DMS53 treated with DMSO at 0.1 percent for 48 hours (cell line): ENCODE measurements at regions not wholly inside any gene's neighbourhood (a gene's known extent, or its start where the extent isn't known, plus 50 kb on each side); places are given as distances from the start of the nearest gene placed in this dataset.
"Not testable (repeated sequence)": the region's sequence is repeated elsewhere in the genome, so short reads cannot be mapped to it uniquely, and the experiment has no call there.

Experiments
- DNase-seq: peaks from one replicate; lab custom pipeline; 2025; ENCODE audit not compliant: unreplicated experiment; lab: John Stamatoyannopoulos, UW

DNA sequence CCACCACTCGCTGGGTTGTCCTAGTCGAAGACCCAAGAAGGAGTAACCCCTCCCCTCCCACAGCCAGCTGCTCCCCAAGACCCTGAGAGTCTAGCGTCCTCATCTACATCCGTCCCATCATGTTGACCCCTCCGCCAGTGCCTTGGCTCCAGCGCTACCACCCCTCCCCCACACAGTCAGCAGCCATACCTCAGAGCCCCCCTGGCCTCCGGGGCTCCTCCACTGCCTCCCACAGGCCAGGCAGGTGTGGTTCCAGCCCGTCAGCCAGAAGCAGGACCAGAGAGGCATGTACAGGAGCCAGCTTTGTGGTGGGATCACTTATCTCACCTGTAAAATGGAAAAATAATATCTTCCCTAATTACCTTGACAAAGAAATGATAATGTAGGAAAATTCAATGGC, 51.5 kb upstream of the PHF21B start:
- no peak for DNase-seq

DNA sequence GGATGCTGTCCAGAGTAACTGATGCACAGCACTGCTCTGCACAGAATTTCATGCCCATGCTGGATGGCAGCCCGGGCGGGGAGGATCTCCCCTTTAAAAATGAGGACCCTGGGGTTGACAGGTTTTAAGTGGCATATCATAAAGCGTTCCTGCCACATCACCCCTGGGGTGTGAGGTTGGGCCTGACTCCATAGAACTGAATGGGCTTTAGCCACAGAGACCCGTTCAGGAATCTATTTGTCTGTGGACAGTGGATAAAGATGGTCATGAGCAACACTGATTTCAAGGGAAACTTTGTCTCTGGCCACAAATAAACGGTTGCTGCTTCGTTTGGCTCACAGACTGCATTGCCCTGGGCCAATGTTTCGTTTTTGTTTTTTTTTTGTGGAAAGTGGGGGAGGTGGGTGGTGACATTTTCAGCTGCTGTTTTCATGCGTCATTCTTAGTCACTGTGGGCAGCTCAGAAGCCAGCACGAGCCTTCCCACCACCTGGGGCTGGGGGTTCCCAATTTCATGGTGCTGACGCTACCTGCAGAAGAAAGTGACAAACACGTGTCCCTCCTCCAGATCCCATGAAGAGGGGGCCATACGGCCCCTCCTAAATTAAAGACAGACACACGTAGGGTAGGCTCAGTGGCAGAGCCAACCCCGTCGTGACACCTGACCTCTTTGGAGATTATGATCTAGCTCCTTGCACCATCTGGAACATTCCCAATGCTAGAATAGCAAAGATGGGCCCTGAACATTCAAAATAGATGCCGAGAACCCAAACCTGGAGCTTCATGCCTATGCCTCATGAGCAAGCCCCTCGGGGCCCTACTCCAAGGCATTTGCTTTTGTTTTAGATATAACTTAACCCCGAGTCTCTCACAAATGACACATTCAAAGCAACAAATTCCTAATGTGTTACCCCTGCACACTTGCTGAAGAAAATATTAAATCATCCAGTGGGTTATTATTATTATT, 54.8 kb upstream of the PHF21B start:
- DNase-seq = no peak

DNA sequence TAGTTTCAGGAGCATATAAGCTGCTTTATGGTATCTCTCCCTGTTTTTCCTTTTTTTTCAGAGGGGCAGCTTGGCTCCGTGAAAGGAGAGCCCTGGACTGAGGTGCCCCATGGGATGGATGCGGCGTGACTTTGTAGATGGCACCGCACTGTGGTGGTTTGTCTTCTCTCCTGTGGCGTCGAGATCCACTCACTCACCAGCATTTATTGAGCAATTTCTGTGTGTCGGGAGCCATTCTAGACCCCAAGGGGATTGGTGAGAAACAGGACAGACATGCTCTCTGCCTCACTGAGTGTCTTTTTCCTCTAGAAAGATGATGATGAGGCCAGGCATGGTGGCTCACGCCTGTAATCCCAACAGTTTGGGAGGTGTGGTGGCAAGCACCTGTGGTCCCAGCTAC, 55.9 kb upstream of the PHF21B start:
- no peak for DNase-seq

DNA sequence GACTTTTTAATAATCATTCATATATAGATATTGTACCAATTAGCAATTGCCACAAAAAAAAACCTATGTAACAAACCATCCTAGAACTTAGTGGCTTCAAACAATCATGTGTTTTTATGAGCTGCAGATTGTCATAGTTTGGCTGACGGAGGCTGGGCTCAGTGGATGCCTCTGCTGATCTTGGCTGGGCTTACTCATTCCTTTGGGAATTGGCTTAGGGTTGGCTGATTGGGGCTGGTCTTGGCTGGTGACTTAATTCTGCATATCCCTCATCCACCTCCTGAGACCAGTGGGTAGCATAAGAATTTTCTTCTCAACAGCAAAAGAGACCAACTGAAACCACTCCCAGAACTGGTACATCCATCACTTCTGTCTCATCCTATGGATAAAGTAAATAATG, 57.9 kb upstream of the PHF21B start:
- no peak for DNase-seq

DNA sequence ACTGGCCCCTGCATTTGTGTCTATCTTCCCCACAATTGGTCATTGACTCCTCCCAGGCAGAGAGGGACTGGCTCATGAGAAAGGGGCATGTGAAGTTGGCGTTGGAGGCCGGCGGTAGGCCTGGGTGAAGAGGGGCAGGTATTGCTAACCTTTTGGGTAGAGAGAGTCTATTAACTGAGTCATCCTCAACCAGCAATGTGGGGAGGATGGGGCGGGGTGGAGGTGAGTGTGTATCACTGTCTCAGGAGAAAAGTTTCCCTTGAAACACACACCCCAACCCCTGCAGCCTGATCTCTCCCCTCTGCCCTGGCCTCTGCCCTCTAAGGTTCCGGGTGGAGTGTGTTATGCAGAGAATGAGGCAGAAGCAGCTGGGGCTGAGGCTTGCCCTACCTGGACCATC, 60.1 kb upstream of the PHF21B start:
- DNase-seq = no peak

DNA sequence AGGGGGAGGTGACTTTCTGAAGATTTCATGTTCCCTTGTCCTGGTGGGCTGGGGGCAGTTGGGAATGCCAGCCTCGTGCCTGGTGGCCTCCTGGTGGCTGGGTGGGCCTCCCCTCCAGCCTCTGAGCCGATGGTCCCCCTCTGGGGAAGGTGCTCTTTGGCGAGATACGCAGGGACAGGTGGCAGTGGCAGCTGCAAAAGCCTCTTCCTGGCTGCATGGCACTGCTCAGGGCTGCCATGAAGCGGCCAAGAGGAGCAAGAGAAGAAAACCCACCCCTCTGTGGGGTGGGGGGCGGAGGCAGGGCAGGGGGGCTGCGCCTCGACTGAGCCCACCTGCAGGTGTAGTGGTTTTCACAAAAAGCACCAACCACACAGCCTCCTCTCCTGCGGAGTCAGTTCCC, 61.8 kb upstream of the PHF21B start:
- DNase-seq = no peak

DNA sequence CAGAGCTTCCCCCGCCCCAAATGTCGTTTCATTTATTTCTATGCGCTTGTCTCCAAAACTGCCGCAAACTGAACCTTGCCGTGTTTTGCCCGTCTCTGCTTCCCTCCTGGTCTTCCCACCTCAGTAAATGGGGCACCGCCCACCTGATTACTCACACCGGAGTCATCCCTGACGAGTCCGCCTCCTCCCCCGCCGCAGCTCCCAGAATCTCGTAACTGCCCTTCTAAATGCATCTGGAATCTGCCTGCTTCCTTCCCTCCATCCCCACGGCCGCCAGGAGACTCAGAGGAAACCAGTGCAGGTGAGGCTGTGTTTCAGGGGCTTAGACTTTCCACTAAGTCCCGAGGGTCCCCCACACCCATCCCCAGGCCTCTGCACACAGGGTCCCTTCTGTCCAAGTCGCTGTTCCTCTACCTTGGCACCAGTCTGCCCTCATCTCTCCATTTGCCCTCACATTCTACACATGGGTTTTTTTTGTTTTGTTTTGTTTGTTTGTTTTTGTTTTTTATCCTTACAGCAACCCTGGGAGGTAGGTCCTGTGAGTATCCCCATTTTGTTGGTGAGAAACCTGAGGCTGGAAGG, 62.6 kb upstream of the PHF21B start:
- DNase-seq = peak; percentile 8

DNA sequence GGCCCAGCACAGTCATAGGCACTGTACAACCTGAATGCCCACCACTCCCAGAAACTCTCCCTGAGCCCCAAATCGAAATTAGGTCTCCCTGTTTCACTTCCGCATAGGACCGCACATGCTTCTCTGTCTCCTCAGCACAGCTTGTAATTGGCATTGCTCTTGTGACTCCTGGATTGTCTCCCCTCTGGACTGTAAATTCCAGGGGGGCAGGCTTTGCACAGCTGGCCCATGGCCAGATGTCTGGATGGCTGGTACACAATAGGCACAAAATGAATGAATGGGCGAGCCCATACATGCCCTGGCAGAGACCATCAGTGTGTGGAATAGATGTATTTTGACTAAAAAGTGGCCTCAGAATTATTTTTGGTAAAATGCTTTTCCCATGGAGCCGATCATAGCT, 63.3 kb upstream of the PHF21B start:
- DNase-seq = no peak

DNA sequence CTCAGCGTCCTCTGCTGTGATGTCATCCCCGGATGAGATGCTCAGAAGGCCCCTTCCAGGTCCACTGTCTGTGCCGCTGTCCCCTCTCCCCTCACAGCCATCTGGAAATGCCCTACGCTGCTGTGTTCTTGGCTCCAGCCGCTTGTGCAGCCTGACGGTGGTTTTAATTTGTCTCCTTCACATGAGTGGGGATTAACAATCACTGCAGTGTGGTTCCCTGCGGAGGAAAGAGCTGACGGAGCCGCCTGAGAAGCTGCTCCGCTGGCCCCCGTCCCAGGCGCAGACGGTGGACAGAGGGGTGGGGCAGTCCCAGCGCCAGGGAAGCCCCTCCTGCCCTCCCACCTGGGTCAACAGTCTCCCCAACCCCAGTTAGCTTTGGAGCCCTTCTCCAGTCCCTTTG, 67.5 kb upstream of the PHF21B start:
- no peak for DNase-seq

DNA sequence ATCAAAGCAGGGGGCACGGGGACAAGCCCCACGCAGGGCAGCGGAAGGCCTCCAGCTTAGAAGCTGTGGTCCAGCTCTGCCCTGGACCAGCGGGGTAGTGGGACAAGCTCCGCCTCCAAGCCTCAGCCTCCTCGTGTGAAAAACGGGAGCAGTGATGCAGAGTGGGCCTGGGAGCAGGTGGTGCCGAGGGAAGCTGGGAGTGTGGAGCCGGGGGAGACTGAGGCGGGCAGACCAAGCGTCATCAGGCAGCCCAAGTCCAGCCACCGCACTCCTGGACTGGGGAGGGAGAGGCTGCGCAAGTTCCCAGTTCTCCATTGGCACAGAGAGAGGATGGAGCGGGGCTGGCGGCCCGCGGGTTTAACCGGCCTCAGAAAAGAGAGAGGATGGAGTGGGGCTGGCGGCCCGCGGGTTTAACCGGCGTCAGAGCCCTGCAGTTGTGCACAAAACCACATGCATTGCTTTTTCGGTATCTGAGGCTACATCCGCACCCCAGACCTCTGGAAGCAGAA, 68.1 kb upstream of the PHF21B start:
- no peak for DNase-seq

DNA sequence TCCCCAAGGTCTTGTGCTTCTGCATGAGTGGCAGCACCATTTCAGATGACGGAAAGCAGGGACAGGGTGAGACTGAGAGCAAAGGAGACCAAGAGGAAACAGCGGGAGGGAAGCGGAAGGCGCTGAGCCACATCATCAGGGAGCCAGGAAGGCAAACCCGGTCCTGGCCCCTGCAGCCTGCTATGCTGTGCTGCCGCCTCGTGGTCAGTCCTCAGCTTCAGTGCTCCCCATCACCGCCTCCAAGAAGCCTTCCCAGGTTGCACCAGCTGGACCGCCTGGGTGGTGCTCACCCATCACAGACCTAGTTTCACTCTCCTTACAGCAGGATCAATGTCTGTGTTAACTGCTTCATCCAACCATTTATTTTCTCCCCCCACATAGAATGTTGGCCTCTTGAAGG, 73.0 kb upstream of the PHF21B start:
- no peak for DNase-seq

DNA sequence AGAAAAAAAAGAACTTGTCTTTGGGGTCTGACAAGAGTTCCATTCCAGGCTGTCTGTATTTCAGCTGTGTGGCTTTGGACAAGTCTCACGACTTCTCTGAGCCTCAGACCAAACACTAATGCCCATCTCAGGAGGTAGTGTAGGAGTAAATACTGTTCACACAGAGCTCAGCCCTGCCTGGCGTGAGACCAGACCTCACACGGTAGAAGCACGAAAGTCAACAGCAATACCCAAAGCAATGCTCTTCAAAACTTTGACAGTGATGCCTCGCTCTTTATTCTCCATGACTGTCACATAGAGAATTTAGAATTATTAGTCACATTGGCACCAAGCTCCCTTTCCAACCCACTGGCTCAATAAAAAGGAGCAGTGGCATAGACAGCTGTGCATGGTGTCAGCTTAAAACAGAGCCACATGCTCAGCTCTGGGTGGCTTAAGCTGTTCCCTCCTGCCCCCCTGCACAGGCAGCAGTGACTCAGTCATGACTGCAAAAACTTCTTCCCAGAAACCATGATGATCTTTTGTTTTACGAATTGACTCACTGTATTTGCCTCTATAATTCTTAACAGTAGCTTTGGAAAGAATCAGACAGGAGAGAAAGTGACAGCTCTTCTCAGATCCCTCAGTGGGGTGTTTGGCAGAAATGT, 74.0 kb upstream of the PHF21B start:
- no peak for DNase-seq

DNA sequence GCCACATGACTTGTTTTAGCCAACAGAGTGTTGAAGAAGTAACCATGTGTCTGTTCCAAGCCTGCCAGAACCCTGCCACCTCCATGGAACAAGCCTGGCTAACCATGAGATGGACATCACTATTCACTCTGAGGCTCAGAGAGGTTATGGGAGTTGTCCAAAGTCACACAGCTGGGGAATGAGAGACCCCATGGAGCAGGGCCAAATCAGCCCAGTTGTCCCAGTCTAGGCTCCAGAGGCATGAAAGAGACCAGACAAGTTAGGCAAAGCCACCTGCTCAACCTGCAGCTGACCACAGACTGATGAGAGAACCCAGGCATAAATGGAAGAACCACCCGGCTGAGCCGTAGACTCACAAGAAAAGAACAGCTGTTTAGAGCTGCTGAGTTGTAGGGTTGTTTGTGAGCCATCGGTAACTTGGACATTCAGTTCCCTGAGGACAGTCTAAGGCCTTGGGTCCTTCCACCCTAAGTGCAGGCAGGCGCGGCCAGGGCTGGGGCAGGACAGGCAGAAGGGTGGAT, 74.7 kb upstream of the PHF21B start:
- DNase-seq = no peak

DNA sequence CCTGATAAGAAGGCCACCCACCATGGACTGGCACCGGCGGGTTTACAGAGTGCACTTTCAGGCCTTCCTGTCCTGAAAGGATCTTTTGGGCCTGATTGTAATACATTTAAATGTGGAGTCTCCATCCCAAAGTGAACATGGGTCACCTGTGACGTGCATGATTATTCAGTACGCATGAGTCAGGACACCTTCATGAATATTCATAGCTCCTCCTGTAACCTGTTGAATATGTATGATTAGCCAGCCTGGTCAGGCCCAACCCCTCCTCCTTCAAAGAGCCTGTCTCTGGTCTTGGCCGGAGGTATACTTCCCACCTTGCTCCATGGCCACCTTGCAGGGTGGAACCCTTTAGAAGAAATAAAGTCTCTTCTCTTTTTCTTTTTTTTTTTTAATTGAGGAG, 75.9 kb upstream of the NUP50 start:
- DNase-seq = no peak

DNA sequence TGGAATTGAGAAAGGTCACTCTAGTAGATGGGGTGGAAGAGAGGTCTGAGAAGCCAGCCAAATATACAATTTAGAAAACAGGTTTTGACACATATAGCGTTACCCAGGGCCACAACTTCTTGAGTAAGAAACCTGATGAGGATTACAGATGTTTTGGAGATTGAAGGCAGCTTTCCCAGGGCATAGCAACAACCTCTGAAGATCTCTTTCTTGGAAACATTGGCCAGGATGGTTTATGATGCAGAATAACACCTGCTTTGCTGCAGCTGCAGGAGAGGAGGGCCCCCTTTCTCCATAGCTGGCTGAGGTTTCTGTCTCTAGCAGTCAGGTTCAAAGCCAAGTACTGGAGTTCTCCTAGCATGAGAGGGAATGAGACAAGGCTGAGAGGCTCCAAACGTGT, 75.1 kb upstream of the NUP50 start:
- no peak for DNase-seq

DNA sequence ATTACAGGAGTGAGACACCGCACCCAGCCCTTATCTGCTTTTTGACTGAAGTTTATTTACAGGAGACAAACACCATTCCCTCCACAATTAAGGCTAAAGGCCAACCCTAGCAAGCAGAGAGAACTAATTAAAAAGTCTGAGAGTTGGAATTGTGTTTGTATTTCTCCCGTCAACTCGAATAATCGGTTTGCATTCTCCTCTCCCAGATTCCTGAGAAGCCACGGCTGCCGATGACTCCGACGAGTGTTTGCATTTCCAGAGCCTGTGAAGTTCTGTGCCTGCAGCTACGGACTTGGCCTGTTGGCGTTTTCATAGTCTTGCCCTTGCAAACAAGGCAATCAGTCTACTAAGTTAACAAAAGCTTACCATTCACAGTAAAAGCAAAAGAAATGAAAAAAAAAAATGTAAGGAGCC, 73.2 kb upstream of the NUP50 start:
- no peak for DNase-seq

DNA sequence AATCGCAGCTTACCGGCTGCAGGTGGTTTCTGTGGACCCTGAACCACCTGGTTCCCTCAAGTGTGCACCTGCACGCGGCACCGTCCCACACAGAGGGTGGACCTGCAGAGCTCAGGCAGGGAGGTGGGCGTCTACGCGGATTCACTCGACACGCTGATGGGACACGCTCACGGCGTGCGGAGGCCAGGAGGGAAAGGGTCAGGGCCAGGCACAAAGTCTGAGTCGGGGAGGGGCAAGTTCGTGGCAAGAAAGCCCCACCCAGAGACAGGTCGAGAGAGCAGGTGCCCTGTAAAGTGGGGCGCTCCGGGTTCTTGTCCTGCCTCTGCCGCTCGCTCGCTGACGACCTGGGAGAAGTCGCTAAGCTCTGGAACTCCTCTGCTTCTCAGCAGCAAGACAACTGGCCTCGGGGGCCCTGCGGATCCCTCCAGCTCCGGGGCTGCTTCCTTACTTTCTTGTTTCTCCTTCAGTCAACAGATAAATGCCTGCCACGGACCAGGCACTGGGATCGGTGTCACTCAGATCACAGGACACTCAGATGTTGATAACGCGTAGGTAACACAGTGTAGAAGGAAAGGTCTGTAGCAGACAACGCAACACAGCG, 72.4 kb upstream of the NUP50 start:
- DNase-seq = no peak

DNA sequence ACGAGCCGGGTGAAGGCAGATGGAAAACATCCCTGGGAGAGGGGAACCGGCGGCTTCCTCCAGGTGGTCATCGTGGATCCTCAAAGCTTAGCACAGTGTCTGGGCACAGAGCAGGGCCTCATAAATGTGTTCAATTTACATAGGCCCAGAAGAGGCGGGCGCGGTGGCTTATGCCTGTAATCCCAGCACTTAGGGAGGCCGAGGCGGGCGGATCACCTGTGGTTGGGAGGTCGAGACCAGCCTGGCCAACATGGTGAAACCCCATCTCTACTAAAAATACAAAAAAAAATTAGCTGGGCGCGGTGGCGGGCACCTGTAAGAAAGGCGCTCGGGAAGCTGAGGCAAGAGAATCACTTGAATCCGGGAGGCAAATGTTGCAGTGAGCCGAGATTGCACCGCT, 71.8 kb upstream of the NUP50 start:
- not testable (repeated sequence) for DNase-seq

DNA sequence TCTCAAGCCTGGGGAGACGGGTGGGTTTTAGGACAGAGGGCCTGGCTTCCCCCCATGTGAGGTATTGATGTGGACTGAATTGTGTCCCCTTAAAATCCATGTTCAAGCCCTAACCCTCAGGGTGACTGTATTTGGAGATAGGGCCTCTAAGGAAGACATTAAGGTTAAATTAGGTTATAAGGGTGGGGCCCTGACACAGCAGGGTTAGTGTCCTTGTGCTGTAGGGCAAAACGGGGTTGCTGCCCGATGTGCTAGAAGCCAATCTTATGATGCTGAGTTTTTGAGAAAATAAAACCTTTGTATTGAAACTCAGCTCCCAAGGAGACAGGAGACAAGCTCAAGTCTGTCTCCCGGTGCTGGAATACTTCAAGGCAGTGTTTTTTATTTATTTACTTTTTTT, 71.1 kb upstream of the NUP50 start:
- DNase-seq = no peak

DNA sequence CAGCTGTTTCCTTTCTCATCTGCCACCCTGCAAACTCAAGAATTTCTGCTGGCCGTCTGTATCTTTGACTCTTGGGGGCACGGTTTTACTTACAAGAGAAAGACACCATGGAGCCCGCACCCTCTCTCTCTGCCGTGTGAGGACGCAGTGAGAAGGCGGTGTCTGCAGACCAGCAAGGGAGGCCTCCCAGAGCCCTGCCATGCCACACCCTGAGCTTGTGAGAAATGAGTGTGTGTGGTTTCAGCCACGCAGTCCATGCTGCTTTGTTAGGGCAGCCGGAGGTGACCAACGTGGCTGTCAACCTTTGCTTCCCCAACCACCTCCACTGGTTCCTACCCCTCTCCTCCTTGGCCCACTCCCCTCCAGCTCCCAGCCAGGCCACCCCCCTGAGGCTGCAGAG, 70.1 kb upstream of the NUP50 start:
- no peak for DNase-seq

DNA sequence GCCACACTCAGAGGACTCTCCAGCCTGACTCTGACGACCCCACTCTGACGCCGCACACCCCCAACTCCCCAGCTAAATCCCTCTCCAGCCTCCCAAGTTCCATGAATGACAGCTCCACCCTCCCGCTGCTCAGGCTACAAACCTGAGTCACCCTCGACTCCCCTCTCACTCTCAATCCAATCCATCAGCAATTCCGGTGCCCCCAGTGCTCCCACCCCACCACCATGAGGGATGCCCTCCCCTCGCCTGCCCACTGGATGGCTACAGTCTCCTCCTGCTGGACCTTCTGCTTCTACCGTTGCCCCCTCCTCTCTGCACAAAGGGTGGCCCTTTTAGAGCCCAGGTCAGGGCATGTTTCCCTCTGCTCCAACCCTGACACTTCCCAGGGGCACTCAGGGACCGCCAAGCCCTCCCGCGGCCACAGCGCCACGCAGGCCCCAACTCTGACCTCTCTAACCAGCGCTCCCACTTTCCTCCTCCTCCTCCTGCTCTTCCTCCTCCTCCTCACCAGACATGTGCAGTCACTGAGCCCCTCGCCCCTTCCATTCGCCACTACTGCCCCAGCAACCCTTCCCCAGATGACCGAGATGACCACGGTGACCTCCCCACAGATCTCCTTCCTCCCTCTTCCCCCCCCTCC, 69.5 kb upstream of the NUP50 start:
- DNase-seq = no peak
